GM12878 (cell line): ENCODE measurements at regions not wholly inside any gene's neighbourhood (a gene's known extent, or its start where the extent isn't known, plus 50 kb on each side); places are given as distances from the start of the nearest gene placed in this dataset.

Experiments used
- ATAC-seq: fragments of 200-7000 bp; cut with Tn5 transposase; 3 replicates; pipeline ENCODE4 v1.9.1; 2020; ENCODE audit warnings: mild to moderate bottlenecking, moderate library complexity
- BruUV-seq: library from RNA; stranded (reverse); fragments of 400-500 nt; replicated peaks from 2 replicates; lab custom pipeline; 2021; lab: Mats Ljungman, UMichigan
- CTCF ChIA-PET: fragments of 300-600 bp; sonication (Branson Sonifier 250); formaldehyde crosslinking; extraction: SDS; loops from one replicate; lab custom pipeline; 2021; ENCODE audit warnings: inconsistent platforms; lab: Yijun Ruan, JAX
- POLR2A ChIA-PET: fragments of 350-600 bp; formaldehyde crosslinking; extraction: SDS; loops from one replicate; lab custom pipeline; 2021; ENCODE audit warnings: inconsistent platforms; lab: Charles Lee
- RAD21 ChIA-PET: fragments of 300-600 bp; sonication (Branson Sonifier 250); formaldehyde crosslinking; loops from one replicate; lab custom pipeline; 2023; ENCODE audit warnings: antibody characterized with exemption; ENCODE audit not compliant: unreplicated experiment; lab: Charles Lee
- SMC1A ChIA-PET: fragments of 300-600 bp; sonication (Branson Sonifier 250); formaldehyde crosslinking; loops from one replicate; lab custom pipeline; 2023; ENCODE audit not compliant: unreplicated experiment, uncharacterized antibody; lab: Charles Lee
- DNase-seq: peaks from one replicate; pipeline ENCODE4 v3.0.0-alpha.2; 2011; ENCODE audit warnings: low read depth, low spot score
- FAIRE-seq: peaks from 3 replicates; lab custom pipeline; 2011; peaks lifted over from hg19 to GRCh38; lab: Jason Lieb, UNC
- H2AFZ ChIP-seq: 2 replicates; pipeline ENCODE4 v1.6.0; 2011; ENCODE audit warnings: low read depth, low read length, control low read depth; ENCODE audit not compliant: control insufficient read depth
- H3K27ac ChIP-seq: 2 replicates; pipeline ENCODE4 v1.5.1; 2011; ENCODE audit warnings: control low read depth; ENCODE audit not compliant: control insufficient read depth, insufficient read depth
- H3K27me3 ChIP-seq, 2 experiments: replicated peaks in 1 of 2; 2 replicates each; pipeline versions ENCODE4 v1.6.0 to v1.6.1; 2011; ENCODE audit warnings: low read length in 1 of 2; ENCODE audit not compliant: control insufficient read depth in 2 of 2, insufficient read depth in 2 of 2
- H3K36me3 ChIP-seq, 2 experiments: 2 replicates each; pipeline ENCODE4 v1.5.1; 2011; ENCODE audit warnings: low read length in 1 of 2; ENCODE audit not compliant: control insufficient read depth in 2 of 2, insufficient read depth in 2 of 2
- H3K4me1 ChIP-seq: 2 replicates; pipeline ENCODE4 v1.6.1; 2011; ENCODE audit warnings: mild to moderate bottlenecking, low read length, moderate library complexity, mixed read lengths; ENCODE audit not compliant: control insufficient read depth, insufficient read depth
- H3K4me2 ChIP-seq: 2 replicates; pipeline ENCODE4 v1.6.0; 2011; ENCODE audit warnings: control low read depth; ENCODE audit not compliant: control insufficient read depth, insufficient read depth
- H3K4me3 ChIP-seq: fragments of 200-600 bp; sonication (generic); 2 replicates; pipeline ENCODE4 v1.5.1; 2016
- H3K79me2 ChIP-seq: 2 replicates; pipeline ENCODE4 v1.6.0; 2011; ENCODE audit warnings: low read length; ENCODE audit not compliant: control insufficient read depth, insufficient read depth
- H3K9ac ChIP-seq: 2 replicates; pipeline ENCODE4 v1.8.0; 2011; ENCODE audit warnings: low read length, control low read depth, mixed read lengths; ENCODE audit not compliant: control insufficient read depth, insufficient read depth
- H3K9me3 ChIP-seq: replicated peaks from 3 replicates; pipeline ENCODE4 v1.5.1; 2011; ENCODE audit warnings: mild to moderate bottlenecking, low read length; ENCODE audit not compliant: control insufficient read depth, insufficient read depth
- H4K20me1 ChIP-seq: 2 replicates; pipeline ENCODE4 v1.6.0; 2011; ENCODE audit not compliant: control insufficient read depth, insufficient read depth
- BMI1 ChIP-seq: fragments of 450-650 bp; IDR thresholded peaks from 2 replicates; pipeline ENCODE4 v1.6.1; 2016; ENCODE audit warnings: mild to moderate bottlenecking, moderate library complexity, borderline replicate concordance
- EP300 ChIP-seq, 2 experiments: fragments of 150-350 bp in 1 of 2; IDR thresholded peaks; 2 replicates each; pipeline ENCODE4 v1.6.1; 2011 to 2012; ENCODE audit warnings: low read depth in 2 of 2, low read length in 2 of 2, borderline replicate concordance in 1 of 2, improper control_type of control experiment in 1 of 2, inconsistent platforms in 1 of 2; ENCODE audit not compliant: control insufficient read depth in 1 of 2
- GABPA ChIP-seq: IDR thresholded peaks from 2 replicates; pipeline ENCODE4 v1.6.1; 2014; ENCODE audit warnings: antibody characterized with exemption, low read depth, mild to moderate bottlenecking, inconsistent platforms
- KLF5 ChIP-seq: fragments of 450-650 bp; IDR thresholded peaks from 2 replicates; pipeline ENCODE4 v1.6.1; 2014; ENCODE audit warnings: mild to moderate bottlenecking; ENCODE audit not compliant: partially characterized antibody
- MAX ChIP-seq: IDR thresholded peaks from 2 replicates; pipeline ENCODE4 v1.6.1; 2012; ENCODE audit warnings: low read depth, low read length, improper control_type of control experiment
- MTA2 ChIP-seq: fragments of 450-650 bp; IDR thresholded peaks from 2 replicates; pipeline ENCODE4 v1.6.1; 2016; ENCODE audit warnings: low read depth, mild to moderate bottlenecking, moderate library complexity
- MYC ChIP-seq: IDR thresholded peaks from 2 replicates; pipeline ENCODE4 v1.6.1; 2011; ENCODE audit warnings: mild to moderate bottlenecking, low read length, moderate library complexity, inconsistent platforms; ENCODE audit not compliant: insufficient read depth, insufficient replicate concordance, insufficient read length, severe bottlenecking
- NFYA ChIP-seq: IDR thresholded peaks from 2 replicates; pipeline ENCODE4 v1.6.1; 2011; ENCODE audit warnings: low read depth, mild to moderate bottlenecking, low read length, improper control_type of control experiment, borderline replicate concordance
- NR2C1 ChIP-seq: fragments of 450-650 bp; IDR thresholded peaks from 2 replicates; pipeline ENCODE4 v1.6.1; 2017; ENCODE audit warnings: antibody characterized with exemption, mild to moderate bottlenecking, moderate library complexity
- POLR2A ChIP-seq: IDR thresholded peaks from 2 replicates; pipeline ENCODE4 v1.6.1; 2011; ENCODE audit warnings: low read depth, mild to moderate bottlenecking, low read length
- POLR2AphosphoS2 ChIP-seq: IDR thresholded peaks from 2 replicates; pipeline ENCODE4 v1.6.1; 2011; ENCODE audit warnings: low read depth, mild to moderate bottlenecking, low read length, improper control_type of control experiment, moderate library complexity
- RBBP5 ChIP-seq: fragments of 200-600 bp; sonication (generic); conservative IDR thresholded peaks from 2 replicates; pipeline ENCODE4 v1.6.1; 2016
- SUPT20H ChIP-seq: IDR thresholded peaks from 2 replicates; pipeline ENCODE4 v1.6.1; 2011; ENCODE audit warnings: low read depth, mild to moderate bottlenecking, low read length, moderate library complexity, borderline replicate concordance; ENCODE audit not compliant: control insufficient read depth
- SUZ12 ChIP-seq: fragments of 200-600 bp; sonication (generic); IDR thresholded peaks from one replicate; pipeline ENCODE4 v1.6.1; 2018; ENCODE audit warnings: antibody characterized with exemption, mild to moderate bottlenecking; ENCODE audit not compliant: unreplicated experiment
- TCF3 ChIP-seq: IDR thresholded peaks from 2 replicates; pipeline ENCODE4 v1.6.1; 2012; ENCODE audit warnings: low read depth, mild to moderate bottlenecking, low read length, borderline replicate concordance; ENCODE audit not compliant: insufficient read depth
- ZNF217 ChIP-seq: fragments of 450-650 bp; IDR thresholded peaks from 2 replicates; pipeline ENCODE4 v1.6.1; 2017; ENCODE audit warnings: antibody characterized with exemption, mild to moderate bottlenecking
- WGBS: methylation state at CpG from one replicate; pipeline ENCODE4 v1.1.6; 2016; ENCODE audit warnings: low lambda C conversion rate; ENCODE audit not compliant: insufficient replicate concordance, insufficient coverage; ENCODE audit errors: missing lambda C conversion rate; 5-methylcytosine and 5-hydroxymethylcytosine counted together
- in situ Hi-C: fragments of 300-500 bp; cut with MboI; formaldehyde crosslinking; loops from 9 replicates; pipeline ENCODE4 v1.14.3; 2018; ENCODE audit warnings: mixed read lengths
- intact Hi-C: fragments of 100-400 bp; cut with micrococcal nuclease; formaldehyde crosslinking; loops from one replicate; pipeline ENCODE4 v1.14.2; 2022; ENCODE audit not compliant: unreplicated experiment
- TF ChIP-seq, protein P1 (sequence below): IDR thresholded peaks from 2 replicates; pipeline ENCODE4 v1.6.1; 2011; ENCODE audit warnings: borderline replicate concordance, low read depth, mild to moderate bottlenecking, moderate library complexity, mixed read lengths, low read length; ENCODE audit not compliant: insufficient read depth; ENCODE audit errors: extremely low read length

DNA sequence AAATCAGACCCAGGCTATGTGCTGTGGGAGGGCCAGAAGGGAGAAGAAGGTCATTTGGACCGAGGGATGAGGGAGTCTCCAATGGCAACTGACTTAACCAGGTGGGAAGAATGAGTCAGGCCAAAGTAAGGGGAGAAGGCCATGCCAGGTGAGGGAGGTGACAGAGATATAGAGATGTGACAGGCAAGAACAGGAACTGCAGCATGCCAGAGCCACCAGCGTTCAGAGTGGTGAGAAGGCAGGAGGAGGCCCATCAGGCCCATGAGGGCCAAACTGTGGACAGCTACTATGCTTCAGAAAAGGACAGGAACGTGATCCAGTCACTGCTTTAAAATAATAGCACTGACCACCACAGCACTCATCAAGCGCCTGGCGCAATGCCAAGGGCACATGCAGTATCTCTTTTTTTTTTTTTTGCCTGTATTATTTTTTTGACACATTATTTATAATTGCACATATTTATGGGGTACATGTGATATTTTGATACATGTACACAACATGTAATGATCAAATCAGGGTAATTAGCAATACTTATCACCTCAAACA lies 154.3 kb upstream of the IGF1R start:
- FAIRE-seq (no peak), DNase-seq (no peak), ATAC-seq (no peak)
- WGBS: 40% methylated on average over 5 of the region's 5 CpGs
- Histone ChIP-seq H3K4me2 (no peak overlapping the region), H3K4me3 (no peak overlapping the region), H2AFZ (no peak overlapping the region), H3K27ac (no peak overlapping the region), H3K36me3 (no peaks in the 10 kb centered on the region), H3K27me3 (no peaks in the 10 kb centered on the region), H3K4me1 (no peaks in the 10 kb centered on the region), H3K79me2 (no peaks in the 10 kb centered on the region), H3K9me3 (no peaks in the 10 kb centered on the region), H4K20me1 (no peaks in the 10 kb centered on the region), H3K9ac (no peak overlapping the region)
- no TSS peak for BruUV-seq
- in situ Hi-C loops (no loop called here), intact Hi-C loops (no loop called here)
- SMC1A ChIA-PET: no interaction called here
- POLR2A ChIA-PET: no interaction called here
- CTCF ChIA-PET: no interaction called here
- TF ChIP-seq ZNF217 (no peak), MTA2 (no peak), RBBP5 (no peak), POLR2AphosphoS2 (no peak), GABPA (no peak), EP300 (IDR thresholded peaks at IDR 0.05; ENCODE audit: borderline replicate concordance in 1 of 2, control insufficient read depth in 1 of 2, low read depth in 2 of 2, low read length in 2 of 2) (no peak)
- RAD21 ChIA-PET: no interaction called here

- H3K79me2 ChIP-seq: no peaks in the 10 kb centered on the region
- ATAC-seq (no peak), FAIRE-seq (no peak), DNase-seq (no peak)
- H3K9ac ChIP-seq: no peak overlapping the region
- H3K27ac ChIP-seq: no peak overlapping the region
- H3K36me3 ChIP-seq: no peaks in the 10 kb centered on the region
- intact Hi-C loops (no loop called here), in situ Hi-C loops (no loop called here)
- BruUV-seq: no TSS peak
- no peak overlapping the region for H3K4me2 ChIP-seq
- H4K20me1 ChIP-seq: no peaks in the 10 kb centered on the region
- H3K4me3 ChIP-seq: no peak overlapping the region
- WGBS: 0% methylated on average over 1 of the region's 1 CpG
- SMC1A ChIA-PET: no interaction called here
- CTCF ChIA-PET: interaction anchor here (0.7 kb wide), 1 partner anchor 59 kb away, joined by 3 read pairs; no protein-coding TSS in a partner anchor
- no peaks in the 10 kb centered on the region for H3K4me1 ChIP-seq
- H2AFZ ChIP-seq: no peak overlapping the region
- H3K9me3 ChIP-seq: no peaks in the 10 kb centered on the region; the same call in 2 of the 3 replicates
- RAD21 ChIA-PET: no interaction called here
- POLR2A ChIA-PET: no interaction called here
- H3K27me3 ChIP-seq: no peaks in the 10 kb centered on the region; a peak in 1 of 4 replicates
- TF ChIP-seq KLF5: no peak
- no peak for TF ChIP-seq MAX
- TF ChIP-seq MYC: no peak
- TF ChIP-seq TCF3: no peak
- no peak for TF ChIP-seq BMI1
- TF ChIP-seq SUZ12: no peak
- no peak for TF ChIP-seq NR2C1
- TF ChIP-seq POLR2A: no peak
- TF ChIP-seq NFYA: no peak
- TF ChIP-seq, protein P1, sequence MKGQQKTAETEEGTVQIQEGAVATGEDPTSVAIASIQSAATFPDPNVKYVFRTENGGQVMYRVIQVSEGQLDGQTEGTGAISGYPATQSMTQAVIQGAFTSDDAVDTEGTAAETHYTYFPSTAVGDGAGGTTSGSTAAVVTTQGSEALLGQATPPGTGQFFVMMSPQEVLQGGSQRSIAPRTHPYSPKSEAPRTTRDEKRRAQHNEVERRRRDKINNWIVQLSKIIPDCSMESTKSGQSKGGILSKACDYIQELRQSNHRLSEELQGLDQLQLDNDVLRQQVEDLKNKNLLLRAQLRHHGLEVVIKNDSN: no peak
- no peak for TF ChIP-seq RBBP5
- TF ChIP-seq SUPT20H: no peak
These were observed 147.1 kb upstream of the IGF1R start for GRCh38 chr15:98501192-98501591.
